Liver (tissue), 8 donors: ENCODE measurements at regions not wholly inside any gene's neighbourhood (a gene's known extent, or its start where the extent isn't known, plus 50 kb on each side); places are given as distances from the start of the nearest gene placed in this dataset.
A peak's percentile ranks its signal among the peaks of the same experiment; 100 is the strongest.
"Not testable (repeated sequence)": the region's sequence is repeated elsewhere in the genome, so short reads cannot be mapped to it uniquely, and the experiment has no call there.

Experiments used
- DNase-seq: peaks from one replicate; pipeline ENCODE4 v3.0.0-alpha.2; 2017; ENCODE audit warnings: low spot score
- H3K27ac ChIP-seq, 2 donors: one replicate each; pipeline ENCODE4 v1.7.0; 2013; ENCODE audit warnings: inconsistent platforms in 2 of 2, low read length in 2 of 2, control low read depth in 1 of 2, low read depth in 1 of 2, mild to moderate bottlenecking in 1 of 2
- H3K27me3 ChIP-seq, 4 donors: one replicate each; pipeline versions ENCODE4 v1.6.1 to v1.7.0; 2013; ENCODE audit warnings: low read length in 3 of 4, inconsistent platforms in 1 of 4, mild to moderate bottlenecking in 1 of 4, moderate library complexity in 1 of 4; ENCODE audit not compliant: control insufficient read depth in 4 of 4, insufficient read depth in 4 of 4
- H3K36me3 ChIP-seq, 4 donors: one replicate each; pipeline versions ENCODE4 v1.6.1 to v1.7.0; 2013; ENCODE audit warnings: low read length in 3 of 4, mild to moderate bottlenecking in 3 of 4, low read depth in 1 of 4, moderate library complexity in 1 of 4; ENCODE audit not compliant: control insufficient read depth in 4 of 4, insufficient read depth in 3 of 4
- H3K4me1 ChIP-seq, 4 donors: one replicate each; pipeline versions ENCODE4 v1.6.1 to v1.7.0; 2013; ENCODE audit warnings: low read length in 3 of 4, mild to moderate bottlenecking in 3 of 4, moderate library complexity in 1 of 4; ENCODE audit not compliant: control insufficient read depth in 4 of 4, insufficient read depth in 4 of 4
- H3K4me3 ChIP-seq, 3 donors: one replicate each; pipeline versions ENCODE4 v1.6.1 to v1.7.0; 2013; ENCODE audit warnings: low read length in 3 of 3, control low read depth in 1 of 3, low read depth in 1 of 3, mild to moderate bottlenecking in 1 of 3
- H3K9ac ChIP-seq, 2 donors: one replicate each; pipeline ENCODE4 v1.7.0; 2013; ENCODE audit warnings: low read length in 2 of 2, mild to moderate bottlenecking in 2 of 2, moderate library complexity in 2 of 2, control low read depth in 1 of 2, low read depth in 1 of 2
- H3K9me3 ChIP-seq, 4 donors: one replicate each; pipeline versions ENCODE4 v1.6.1 to v1.7.0; 2013; ENCODE audit warnings: low read length in 3 of 4; ENCODE audit not compliant: control insufficient read depth in 4 of 4
- CTCF ChIP-seq: fragments of 150-350 bp; IDR thresholded peaks from 2 replicates; pipeline ENCODE4 v1.5.1; 2017; ENCODE audit warnings: improper control_type of control experiment, low read depth, low read length; ENCODE audit not compliant: missing input control
- EGR1 ChIP-seq, 2 donors: IDR thresholded peaks; 2 replicates each; pipeline ENCODE4 v1.6.1; 2016 to 2018; ENCODE audit warnings: antibody characterized with exemption in 2 of 2, low read depth in 2 of 2
- FOXA1 ChIP-seq: IDR thresholded peaks from 2 replicates; pipeline ENCODE4 v1.6.1; 2016; ENCODE audit warnings: antibody characterized with exemption
- FOXA2 ChIP-seq: IDR thresholded peaks from 2 replicates; pipeline ENCODE4 v1.6.1; 2016; ENCODE audit warnings: antibody characterized with exemption
- GABPA ChIP-seq, 2 donors: IDR thresholded peaks in 1 of 2; conservative IDR thresholded peaks in 1 of 2; 2 replicates each; pipeline ENCODE4 v1.6.1; 2016; ENCODE audit warnings: antibody characterized with exemption in 2 of 2, mild to moderate bottlenecking in 1 of 2, moderate library complexity in 1 of 2
- HNF4A ChIP-seq, 2 donors: conservative IDR thresholded peaks; 2 replicates each; pipeline ENCODE4 v1.6.1; 2016; ENCODE audit warnings: antibody characterized with exemption in 2 of 2, mild to moderate bottlenecking in 2 of 2
- HNF4G ChIP-seq: IDR thresholded peaks from 2 replicates; pipeline ENCODE4 v1.6.1; 2016; ENCODE audit warnings: antibody characterized with exemption
- JUND ChIP-seq, 2 donors: IDR thresholded peaks; 2 replicates each; pipeline ENCODE4 v1.6.1; 2016; ENCODE audit warnings: antibody characterized with exemption in 2 of 2
- NR2F2 ChIP-seq: IDR thresholded peaks from 2 replicates; pipeline ENCODE4 v1.6.1; 2016; ENCODE audit warnings: antibody characterized with exemption
- RAD21 ChIP-seq, 2 donors: IDR thresholded peaks; 2 replicates each; pipeline ENCODE4 v1.6.1; 2016; ENCODE audit warnings: antibody characterized with exemption in 2 of 2, mild to moderate bottlenecking in 2 of 2
- RXRA ChIP-seq, 2 donors: IDR thresholded peaks; 2 replicates each; pipeline ENCODE4 v1.6.1; 2017 to 2018; ENCODE audit warnings: antibody characterized with exemption in 2 of 2, mild to moderate bottlenecking in 1 of 2
- SP1 ChIP-seq: IDR thresholded peaks from 2 replicates; pipeline ENCODE4 v1.6.1; 2018; ENCODE audit warnings: antibody characterized with exemption, mild to moderate bottlenecking
- YY1 ChIP-seq: IDR thresholded peaks from 2 replicates; pipeline ENCODE4 v1.6.1; 2016; ENCODE audit warnings: antibody characterized with exemption, mild to moderate bottlenecking
- WGBS: extraction: QIAGEN DNeasy Blood & Tissue Kit; methylation state at CpG from one replicate; pipeline ENCODE4 v1.1.7; 2013; 5-methylcytosine and 5-hydroxymethylcytosine counted together
- TF ChIP-seq, protein P1 (sequence below): IDR thresholded peaks from 2 replicates; pipeline ENCODE4 v1.6.1; 2016; ENCODE audit warnings: antibody characterized with exemption
- TF ChIP-seq, protein P2 (sequence below): IDR thresholded peaks from 2 replicates; pipeline ENCODE4 v1.6.1; 2016; ENCODE audit warnings: antibody characterized with exemption
- TF ChIP-seq, protein P3 (sequence below): IDR thresholded peaks from 2 replicates; pipeline ENCODE4 v1.6.1; 2016; ENCODE audit warnings: antibody characterized with exemption
- donor health status: healthy.
- donor health status: healthy.
- donor health status: healthy.
- donor health status: healthy.
- donor health status: healthy.

- H3K4me3 ChIP-seq, H3K27ac ChIP-seq, H3K9ac ChIP-seq, H3K27me3 ChIP-seq, H3K36me3 ChIP-seq, H3K4me1 ChIP-seq, DNase-seq: not testable (repeated sequence)
- 94% methylated on average over 23 of the region's 29 CpGs for WGBS
- H3K9me3 ChIP-seq, result peaks cover 5 to 20% (median 18%) of the 10 kb centered on the region in 4 donors
These were observed 59.7 kb downstream of the CYTL1 start for GRCh38 chr4:4959344-4960074.

- Histone ChIP-seq H3K4me3 (no peak overlapping the region), H3K27ac (no peak overlapping the region), H3K4me1 (no peaks in the 10 kb centered on the region), H3K27me3 (no peaks in the 10 kb centered on the region), H3K9ac (no peak overlapping the region), H3K9me3 (peaks cover 5 to 22% (median 18%) of the 10 kb centered on the region in 4 donors), H3K36me3 (no peaks in the 10 kb centered on the region)
- no peak for DNase-seq
- WGBS, result 50% methylated on average over 2 of the region's 2 CpGs
- TF ChIP-seq HNF4A (conservative IDR thresholded peaks at IDR 0.05), result peak in 1 of 2 donors; percentile 20
- TF ChIP-seq SP1, result no peak
These were observed 58.7 kb downstream of the CYTL1 start for GRCh38 chr4:4960574-4960973.

DNA sequence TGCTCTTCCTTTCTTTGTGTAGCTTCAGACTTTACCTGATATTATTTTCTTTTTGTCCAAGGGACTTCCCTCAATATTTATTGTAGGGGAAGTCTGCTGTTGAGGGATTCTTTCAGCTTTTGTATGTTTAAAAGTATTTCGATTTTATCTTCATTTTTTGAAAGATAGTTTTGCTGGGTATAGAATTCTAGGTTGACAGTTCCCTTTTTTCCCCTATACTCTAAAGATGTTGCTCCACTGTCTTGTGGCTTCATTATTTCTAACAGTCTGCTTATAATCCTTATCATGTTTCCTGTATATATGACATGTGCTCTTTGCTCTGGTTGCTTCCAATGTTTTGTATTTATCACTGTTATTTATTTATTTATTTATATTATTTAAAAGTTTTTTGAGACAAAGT is 57.3 kb downstream of the CYTL1 start:
- peaks cover 5 to 22% (median 18%) of the 10 kb centered on the region in 4 donors for H3K9me3 ChIP-seq
- no peak overlapping the region for H3K27ac ChIP-seq
- H3K4me1 ChIP-seq, result no peaks in the 10 kb centered on the region
- DNase-seq, result no peak
- 63% methylated on average over 1 of the region's 1 CpG for WGBS
- no peak for TF ChIP-seq FOXA2
- TF ChIP-seq GABPA (IDR thresholded peaks at IDR 0.05 in 1 of 2, conservative IDR thresholded peaks at IDR 0.05 in 1 of 2), result no peak
- H3K4me3 ChIP-seq, result no peak overlapping the region
- H3K27me3 ChIP-seq, result no peaks in the 10 kb centered on the region
- H3K36me3 ChIP-seq, result no peaks in the 10 kb centered on the region
- H3K9ac ChIP-seq, result no peak overlapping the region

DNA sequence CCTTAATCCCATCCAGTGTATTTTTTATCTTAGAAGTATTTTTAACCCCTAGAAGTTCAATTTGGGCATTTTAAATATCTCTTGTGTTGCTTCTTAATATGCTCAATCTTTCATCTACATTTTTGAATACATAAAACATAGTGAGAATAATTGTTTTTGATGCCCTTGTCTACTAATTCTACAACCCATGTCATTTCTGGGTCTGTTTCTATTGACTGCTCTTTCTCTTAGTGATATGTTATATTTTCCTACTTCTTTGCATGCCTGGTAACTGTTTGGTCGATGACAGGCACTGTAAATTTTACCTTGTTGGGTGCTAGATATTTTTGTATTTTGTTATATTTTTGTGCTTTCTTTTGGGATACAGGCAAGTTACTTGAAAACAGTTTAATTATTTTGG is 56.3 kb downstream of the CYTL1 start:
- Histone ChIP-seq H3K36me3 (no peaks in the 10 kb centered on the region), H3K9ac (no peak overlapping the region), H3K4me1 (no peaks in the 10 kb centered on the region), H3K27ac (no peak overlapping the region), H3K4me3 (no peak overlapping the region), H3K27me3 (no peaks in the 10 kb centered on the region), H3K9me3 (peaks cover 5 to 22% (median 18%) of the 10 kb centered on the region in 4 donors)
- 37% methylated on average over 1 of the region's 1 CpG for WGBS
- DNase-seq, result no peak
- TF ChIP-seq FOXA2 (no peak), RXRA (IDR thresholded peaks at IDR 0.05) (no peak), RAD21 (IDR thresholded peaks at IDR 0.05) (no peak), JUND (IDR thresholded peaks at IDR 0.05) (no peak), HNF4A (conservative IDR thresholded peaks at IDR 0.05) (no peak), FOXA1 (no peak), EGR1 (IDR thresholded peaks at IDR 0.05; ENCODE audit: low read depth in 2 of 2) (no peak), CTCF (no peak), NR2F2 (no peak), SP1 (no peak), HNF4G (no peak), YY1 (no peak), GABPA (IDR thresholded peaks at IDR 0.05 in 1 of 2, conservative IDR thresholded peaks at IDR 0.05 in 1 of 2) (no peak)
- TF ChIP-seq, protein P1, sequence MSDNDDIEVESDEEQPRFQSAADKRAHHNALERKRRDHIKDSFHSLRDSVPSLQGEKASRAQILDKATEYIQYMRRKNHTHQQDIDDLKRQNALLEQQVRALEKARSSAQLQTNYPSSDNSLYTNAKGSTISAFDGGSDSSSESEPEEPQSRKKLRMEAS, result no peak
- TF ChIP-seq, protein P2, sequence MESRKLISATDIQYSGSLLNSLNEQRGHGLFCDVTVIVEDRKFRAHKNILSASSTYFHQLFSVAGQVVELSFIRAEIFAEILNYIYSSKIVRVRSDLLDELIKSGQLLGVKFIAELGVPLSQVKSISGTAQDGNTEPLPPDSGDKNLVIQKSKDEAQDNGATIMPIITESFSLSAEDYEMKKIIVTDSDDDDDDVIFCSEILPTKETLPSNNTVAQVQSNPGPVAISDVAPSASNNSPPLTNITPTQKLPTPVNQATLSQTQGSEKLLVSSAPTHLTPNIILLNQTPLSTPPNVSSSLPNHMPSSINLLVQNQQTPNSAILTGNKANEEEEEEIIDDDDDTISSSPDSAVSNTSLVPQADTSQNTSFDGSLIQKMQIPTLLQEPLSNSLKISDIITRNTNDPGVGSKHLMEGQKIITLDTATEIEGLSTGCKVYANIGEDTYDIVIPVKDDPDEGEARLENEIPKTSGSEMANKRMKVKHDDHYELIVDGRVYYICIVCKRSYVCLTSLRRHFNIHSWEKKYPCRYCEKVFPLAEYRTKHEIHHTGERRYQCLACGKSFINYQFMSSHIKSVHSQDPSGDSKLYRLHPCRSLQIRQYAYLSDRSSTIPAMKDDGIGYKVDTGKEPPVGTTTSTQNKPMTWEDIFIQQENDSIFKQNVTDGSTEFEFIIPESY, result no peak
- TF ChIP-seq, protein P3, sequence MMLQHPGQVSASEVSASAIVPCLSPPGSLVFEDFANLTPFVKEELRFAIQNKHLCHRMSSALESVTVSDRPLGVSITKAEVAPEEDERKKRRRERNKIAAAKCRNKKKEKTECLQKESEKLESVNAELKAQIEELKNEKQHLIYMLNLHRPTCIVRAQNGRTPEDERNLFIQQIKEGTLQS, result no peak
